ENCODE measurements at regions not wholly inside any gene's neighbourhood (a gene's known extent, or its start where the extent isn't known, plus 50 kb on each side); places are given as distances from the start of the nearest gene placed in this dataset.

GRCh38 chr2:16568998-16569784, 96.4 kb downstream of the CYRIA start:
- no peak for DNase-seq (ENCODE audit: extremely low spot score, insufficient read length, low read depth)
- no peak for FAIRE-seq

GRCh38 chr2:16566701-16567100, 98.9 kb downstream of the CYRIA start:
- DNase-seq (ENCODE audit: extremely low spot score, insufficient read length, low read depth): no peak
- FAIRE-seq: no peak

- no peak for FAIRE-seq
- DNase-seq (ENCODE audit: extremely low spot score, insufficient read length, low read depth): no peak
Observed at GRCh38 chr2:16565481-16565880, 100.2 kb downstream of the CYRIA start.

GRCh38 chr2:16561676-16562075, 104.0 kb downstream of the CYRIA start:
- FAIRE-seq: no peak

GRCh38 chr2:16561251-16561650, 104.4 kb downstream of the CYRIA start:
- FAIRE-seq: no peak
- no peak for DNase-seq (ENCODE audit: extremely low spot score, insufficient read length, low read depth)

More at GRCh38 chr2:16561676-16562075, 104.0 kb downstream of the CYRIA start:
- DNase-seq (ENCODE audit: extremely low spot score, insufficient read length, low read depth): no peak

GRCh38 chr2:16559278-16560067, 106.2 kb downstream of the CYRIA start:
- FAIRE-seq: no peak
- DNase-seq (ENCODE audit: extremely low spot score, insufficient read length, low read depth): no peak

GRCh38 chr2:16554060-16554583, 111.5 kb downstream of the CYRIA start:
- FAIRE-seq: no peak
- no peak for DNase-seq (ENCODE audit: extremely low spot score, insufficient read length, low read depth)

GRCh38 chr2:16553226-16553625, 112.4 kb downstream of the CYRIA start:
- FAIRE-seq (no peak), DNase-seq (ENCODE audit: extremely low spot score, insufficient read length, low read depth) (no peak)

- DNase-seq (ENCODE audit: extremely low spot score, insufficient read length, low read depth): no peak
- no peak for FAIRE-seq
Observed at GRCh38 chr2:16552202-16552601, 113.4 kb downstream of the CYRIA start.

- DNase-seq (ENCODE audit: extremely low spot score, insufficient read length, low read depth) (no peak), FAIRE-seq (no peak)
Observed at GRCh38 chr2:16548036-16548435, 117.6 kb downstream of the CYRIA start.

- FAIRE-seq (peak; percentile 47), DNase-seq (ENCODE audit: extremely low spot score, insufficient read length, low read depth) (no peak)
Observed at GRCh38 chr2:16546128-16546754, 119.4 kb downstream of the CYRIA start.

GRCh38 chr2:16538707-16539106, 126.9 kb downstream of the CYRIA start:
- DNase-seq (ENCODE audit: extremely low spot score, insufficient read length, low read depth): no peak
- FAIRE-seq: no peak

GRCh38 chr2:16537347-16537746, 128.3 kb downstream of the CYRIA start:
- no peak for DNase-seq (ENCODE audit: extremely low spot score, insufficient read length, low read depth)
- FAIRE-seq: no peak

GRCh38 chr2:16526193-16526592, 139.4 kb downstream of the CYRIA start:
- no peak for DNase-seq (ENCODE audit: extremely low spot score, insufficient read length, low read depth)
- no peak for FAIRE-seq

- FAIRE-seq: peak; percentile 26
- no peak for DNase-seq (ENCODE audit: extremely low spot score, insufficient read length, low read depth)
Observed at GRCh38 chr2:16525265-16525887, 140.3 kb downstream of the CYRIA start.

- no peak for FAIRE-seq
- no peak for DNase-seq (ENCODE audit: extremely low spot score, insufficient read length, low read depth)
Observed at GRCh38 chr2:16523711-16524110, 141.9 kb downstream of the CYRIA start.

GRCh38 chr2:16522031-16522831, 143.4 kb downstream of the CYRIA start:
- no peak for DNase-seq (ENCODE audit: extremely low spot score, insufficient read length, low read depth)
- FAIRE-seq: no peak

GRCh38 chr2:16520891-16521290, 144.7 kb downstream of the CYRIA start:
- FAIRE-seq: no peak

GRCh38 chr2:16515696-16516095, 149.9 kb downstream of the CYRIA start:
- DNase-seq (ENCODE audit: extremely low spot score, insufficient read length, low read depth) (no peak), FAIRE-seq (no peak)

More at GRCh38 chr2:16520891-16521290, 144.7 kb downstream of the CYRIA start:
- DNase-seq (ENCODE audit: extremely low spot score, insufficient read length, low read depth): no peak

Data from GM18507 (cell line).